Fibroblast of the aortic adventitia (primary cell): ENCODE measurements at regions not wholly inside any gene's neighbourhood (a gene's known extent, or its start where the extent isn't known, plus 50 kb on each side); places are given as distances from the start of the nearest gene placed in this dataset.

Source experiments
- DNase-seq: peaks from one replicate; pipeline ENCODE4 v3.0.0-alpha.2; 2010; ENCODE audit warnings: low read depth
- H3K4me3 ChIP-seq: 2 replicates; pipeline ENCODE4 v1.5.1; 2011; ENCODE audit warnings: low read depth, mild to moderate bottlenecking, control low read depth, low read length, moderate library complexity
- TF ChIP-seq, protein P1 (sequence below): IDR thresholded peaks from 2 replicates; pipeline ENCODE4 v1.5.1; 2011; ENCODE audit warnings: mild to moderate bottlenecking, low read length, control low read depth, inconsistent platforms; ENCODE audit not compliant: insufficient read depth

DNA sequence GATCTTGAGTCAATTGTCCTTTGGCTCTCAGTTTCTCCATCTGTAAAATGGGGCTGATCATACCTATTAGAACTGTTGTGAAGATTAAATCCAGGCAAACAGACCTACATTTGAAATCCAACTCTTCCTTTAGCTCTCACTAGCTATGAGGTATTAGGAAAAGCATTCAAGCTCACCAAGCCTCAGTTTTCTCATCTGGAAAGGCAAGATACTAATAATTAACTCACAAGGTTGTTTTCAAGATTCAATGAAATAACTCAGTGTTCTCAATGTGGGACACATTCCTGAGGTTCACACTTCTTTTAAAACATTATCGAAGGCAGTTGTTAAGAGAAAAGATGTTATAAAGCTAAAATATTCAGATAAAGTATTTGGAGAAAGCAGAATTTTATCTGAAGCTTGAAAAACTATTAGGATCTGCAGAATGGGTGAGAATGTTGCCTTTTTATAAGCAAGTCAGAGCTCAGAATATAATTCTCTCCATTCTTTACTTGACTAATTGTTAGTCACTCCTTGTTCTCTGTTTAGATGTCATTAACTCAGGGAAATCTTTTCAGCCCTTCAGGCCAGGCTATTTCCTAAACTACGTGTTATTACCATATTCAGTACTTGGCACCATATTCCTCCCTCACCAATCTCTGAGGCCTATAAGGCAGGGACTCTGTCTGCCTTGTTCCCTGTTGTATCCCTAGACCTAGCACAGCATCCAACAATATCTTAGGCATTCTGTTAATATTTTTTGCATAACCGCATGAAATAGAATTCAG lies 72.0 kb upstream of the VAV3 start:
- TF ChIP-seq, protein P1, sequence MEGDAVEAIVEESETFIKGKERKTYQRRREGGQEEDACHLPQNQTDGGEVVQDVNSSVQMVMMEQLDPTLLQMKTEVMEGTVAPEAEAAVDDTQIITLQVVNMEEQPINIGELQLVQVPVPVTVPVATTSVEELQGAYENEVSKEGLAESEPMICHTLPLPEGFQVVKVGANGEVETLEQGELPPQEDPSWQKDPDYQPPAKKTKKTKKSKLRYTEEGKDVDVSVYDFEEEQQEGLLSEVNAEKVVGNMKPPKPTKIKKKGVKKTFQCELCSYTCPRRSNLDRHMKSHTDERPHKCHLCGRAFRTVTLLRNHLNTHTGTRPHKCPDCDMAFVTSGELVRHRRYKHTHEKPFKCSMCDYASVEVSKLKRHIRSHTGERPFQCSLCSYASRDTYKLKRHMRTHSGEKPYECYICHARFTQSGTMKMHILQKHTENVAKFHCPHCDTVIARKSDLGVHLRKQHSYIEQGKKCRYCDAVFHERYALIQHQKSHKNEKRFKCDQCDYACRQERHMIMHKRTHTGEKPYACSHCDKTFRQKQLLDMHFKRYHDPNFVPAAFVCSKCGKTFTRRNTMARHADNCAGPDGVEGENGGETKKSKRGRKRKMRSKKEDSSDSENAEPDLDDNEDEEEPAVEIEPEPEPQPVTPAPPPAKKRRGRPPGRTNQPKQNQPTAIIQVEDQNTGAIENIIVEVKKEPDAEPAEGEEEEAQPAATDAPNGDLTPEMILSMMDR = no peak
- H3K4me3 ChIP-seq = no peak overlapping the region

DNA sequence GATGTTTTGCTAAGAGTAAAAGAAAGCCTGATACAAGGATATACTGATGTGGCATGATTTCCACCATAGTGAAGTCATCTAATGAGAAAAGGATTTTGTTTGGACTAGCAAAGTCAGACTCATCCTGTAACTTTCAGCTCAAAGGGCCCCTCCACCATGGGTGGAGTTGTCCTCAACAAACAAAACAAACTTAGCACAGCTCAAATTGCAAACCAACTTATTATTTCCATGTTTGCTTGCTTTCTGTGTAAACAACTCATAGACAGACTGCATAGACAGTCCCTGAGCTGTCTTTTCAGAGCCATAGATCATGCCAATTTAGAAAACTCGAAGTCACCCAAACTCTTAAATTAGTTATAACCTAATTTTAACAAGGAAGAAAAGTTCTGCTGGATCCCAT lies 69.4 kb upstream of the VAV3 start:
- DNase-seq = no peak
- TF ChIP-seq, protein P1 = no peak
- no peak overlapping the region for H3K4me3 ChIP-seq

More for the DNA sequence above, 72.0 kb upstream of the VAV3 start:
- no peak for DNase-seq

DNA sequence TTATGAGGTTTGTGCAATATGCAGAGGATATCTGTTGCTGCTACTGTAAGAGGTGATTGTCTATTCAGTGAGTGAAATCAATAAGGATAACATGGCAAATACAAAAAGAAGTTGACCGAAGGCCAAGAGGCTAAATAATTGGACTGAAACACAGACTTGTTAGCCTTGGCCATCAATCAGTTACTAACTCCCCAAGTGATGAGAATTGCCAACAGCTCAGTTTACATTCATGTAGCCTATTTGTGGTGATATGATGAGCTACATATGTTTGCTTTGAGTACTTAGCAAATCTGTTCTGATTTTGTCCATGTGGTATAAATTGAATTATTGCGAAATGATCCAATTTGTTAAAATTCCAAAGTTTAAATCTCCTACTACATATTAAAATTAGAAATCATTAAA lies 68.6 kb upstream of the VAV3 start:
- no peak overlapping the region for H3K4me3 ChIP-seq
- TF ChIP-seq, protein P1 = no peak
- no peak for DNase-seq

DNA sequence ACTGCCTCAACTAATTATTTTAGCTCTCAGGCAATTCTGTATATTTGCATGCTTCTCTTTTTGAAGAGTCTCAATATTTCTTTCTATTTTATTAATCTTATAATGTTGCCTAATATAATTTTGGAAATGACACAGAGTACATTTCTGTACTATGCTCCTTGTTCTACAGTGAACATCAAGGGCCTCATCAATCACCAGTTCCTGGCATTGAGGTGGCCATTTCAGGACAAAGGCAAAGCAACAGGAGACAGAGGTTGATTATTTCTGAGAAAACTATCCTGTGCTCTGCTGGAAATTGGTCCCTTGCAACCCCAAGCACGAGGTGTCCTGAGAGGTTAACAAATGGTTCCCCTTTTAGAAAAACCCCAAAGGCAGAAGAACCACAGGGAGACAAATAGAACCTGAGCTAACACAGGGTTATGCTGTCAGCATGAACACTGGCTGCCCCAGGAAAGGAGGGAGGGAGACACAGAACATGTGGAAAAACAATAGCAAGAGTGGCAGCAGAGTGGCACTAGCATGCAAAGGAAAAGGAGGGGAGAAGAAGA lies 63.9 kb upstream of the VAV3 start:
- no peak overlapping the region for H3K4me3 ChIP-seq
- TF ChIP-seq, protein P1 = no peak
- DNase-seq = no peak

DNA sequence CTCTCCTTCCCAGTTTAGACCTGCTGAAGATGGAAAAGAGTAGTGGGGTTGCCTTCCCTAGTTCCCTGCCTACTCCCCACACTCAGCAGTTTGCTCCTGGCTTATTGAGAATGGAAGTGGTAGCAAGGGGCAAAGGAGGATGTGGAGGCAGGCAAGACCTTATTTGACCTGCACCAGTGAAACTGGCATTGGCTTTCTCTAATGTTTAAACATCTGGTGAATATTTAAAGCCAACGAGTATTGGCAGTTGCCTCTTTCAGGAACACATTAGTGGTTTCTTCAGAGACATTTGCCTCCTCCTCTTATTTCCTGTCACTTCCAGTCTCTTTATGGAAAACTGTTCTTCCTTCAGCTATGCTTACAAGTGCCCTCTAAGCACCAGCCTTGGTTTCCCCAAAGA lies 62.4 kb upstream of the VAV3 start:
- H3K4me3 ChIP-seq = no peak overlapping the region
- TF ChIP-seq, protein P1 = no peak
- no peak for DNase-seq

DNA sequence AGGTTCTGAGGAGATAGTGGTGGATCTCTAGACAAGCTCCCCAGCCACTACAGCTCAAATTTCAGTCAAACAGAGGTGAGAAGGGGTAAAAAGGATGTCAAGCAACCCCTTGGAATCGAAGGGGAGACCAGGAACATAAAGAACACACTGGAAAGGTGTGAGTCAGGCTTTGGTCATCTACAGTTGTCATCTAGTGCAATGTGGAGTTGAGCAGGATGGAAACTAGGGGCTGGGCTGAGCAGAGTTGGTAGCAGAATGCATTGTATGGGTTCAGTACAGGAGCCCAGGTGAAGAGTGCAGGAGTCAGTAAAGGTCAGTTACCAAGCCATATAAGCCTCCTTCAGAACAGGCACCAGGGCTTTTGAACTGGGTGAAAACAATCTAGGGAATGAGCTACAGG lies 52.7 kb upstream of the VAV3 start:
- no peak overlapping the region for H3K4me3 ChIP-seq
- TF ChIP-seq, protein P1 = no peak
- no peak for DNase-seq
